ENCODE measurements at regions not wholly inside any gene's neighbourhood (a gene's known extent, or its start where the extent isn't known, plus 50 kb on each side); places are given as distances from the start of the nearest gene placed in this dataset.

- intact Hi-C loops (cut with DNase I): no loop called here
- H3K36me3 ChIP-seq: no peaks in the 10 kb centered on the region
- no peak overlapping the region for H3K27ac ChIP-seq (replicated peaks in 1 of 4)
- peaks cover 0 to 3% (median 0%) of the 10 kb centered on the region in 4 donors for H3K27me3 ChIP-seq
- no peak overlapping the region for H3K4me3 ChIP-seq
- no peak for TF ChIP-seq CTCF (IDR thresholded peaks at IDR 0.05)
- TF ChIP-seq POLR2AphosphoS5 (IDR thresholded peaks at IDR 0.05): no peak
- H3K4me1 ChIP-seq: no peaks in the 10 kb centered on the region
- H3K9me3 ChIP-seq: peaks cover 0 to 9% (median 4%) of the 10 kb centered on the region in 4 donors
- 55% methylated on average over 5 of the region's 5 CpGs for WGBS
- no peak for DNase-seq (ENCODE audit: extremely low spot score)
These were observed 167.4 kb downstream of the URB2 start for GRCh38 chr1:229793488-229793887.

- intact Hi-C loops (cut with DNase I): no loop called here
- no peak for DNase-seq (ENCODE audit: extremely low spot score)
- TF ChIP-seq POLR2A (IDR thresholded peaks at IDR 0.05; ENCODE audit: low read depth): no peak
- Histone ChIP-seq H3K4me3 (no peak overlapping the region), H3K36me3 (no peaks in the 10 kb centered on the region), H3K27me3 (peaks cover 0 to 6% (median 0%) of the 10 kb centered on the region in 4 donors), H3K4me1 (no peaks in the 10 kb centered on the region), H3K9me3 (peaks cover 0 to 4% (median 0%) of the 10 kb centered on the region in 4 donors), H3K27ac (replicated peaks in 1 of 4) (no peak overlapping the region)
- WGBS: 98% methylated on average over 3 of the region's 3 CpGs
These were observed 172.5 kb downstream of the URB2 start for GRCh38 chr1:229798558-229798957.

- H3K9me3 ChIP-seq: peaks cover 0 to 21% (median 10%) of the 10 kb centered on the region in 4 donors
- WGBS: 87% methylated on average over 4 of the region's 4 CpGs
- H3K27ac ChIP-seq (replicated peaks in 1 of 4): no peak overlapping the region
- peaks cover 0 to under 1% (median 0%) of the 10 kb centered on the region in 4 donors for H3K27me3 ChIP-seq
- no peaks in the 10 kb centered on the region for H3K4me1 ChIP-seq
- intact Hi-C loops (cut with DNase I): no loop called here
- no peak for TF ChIP-seq POLR2AphosphoS5 (IDR thresholded peaks at IDR 0.05)
- no peak for TF ChIP-seq CTCF (IDR thresholded peaks at IDR 0.05)
- TF ChIP-seq POLR2A (IDR thresholded peaks at IDR 0.05; ENCODE audit: low read depth): no peak
- TF ChIP-seq EP300 (IDR thresholded peaks at IDR 0.05): no peak
- no peaks in the 10 kb centered on the region for H3K36me3 ChIP-seq
- H3K4me3 ChIP-seq: no peak overlapping the region
- DNase-seq (ENCODE audit: extremely low spot score): no peak
These were observed 177.7 kb downstream of the URB2 start for GRCh38 chr1:229803626-229804217.

GRCh38 chr1:229808272-229808671 is 182.2 kb downstream of the URB2 start:
- Histone ChIP-seq H3K36me3 (no peaks in the 10 kb centered on the region), H3K4me1 (no peaks in the 10 kb centered on the region), H3K27ac (replicated peaks in 1 of 4) (no peak overlapping the region), H3K27me3 (no peaks in the 10 kb centered on the region), H3K4me3 (no peak overlapping the region), H3K9me3 (peaks cover 0 to 37% (median 25%) of the 10 kb centered on the region in 4 donors)
- WGBS: 83% methylated on average over 2 of the region's 2 CpGs
- no peak for DNase-seq (ENCODE audit: extremely low spot score)
- TF ChIP-seq EP300 (IDR thresholded peaks at IDR 0.05) (no peak), POLR2A (IDR thresholded peaks at IDR 0.05; ENCODE audit: low read depth) (no peak), CTCF (IDR thresholded peaks at IDR 0.05) (no peak), POLR2AphosphoS5 (IDR thresholded peaks at IDR 0.05) (no peak)
- intact Hi-C loops (cut with DNase I): no loop called here

- 85% methylated on average over 1 of the region's 1 CpG for WGBS
- TF ChIP-seq EP300 (IDR thresholded peaks at IDR 0.05): no peak
- no peak for TF ChIP-seq POLR2AphosphoS5 (IDR thresholded peaks at IDR 0.05)
- Histone ChIP-seq H3K27ac (replicated peaks in 1 of 4) (no peak overlapping the region), H3K27me3 (no peaks in the 10 kb centered on the region), H3K9me3 (peaks cover 0 to 28% (median 17%) of the 10 kb centered on the region in 4 donors), H3K4me1 (no peaks in the 10 kb centered on the region), H3K36me3 (no peaks in the 10 kb centered on the region), H3K4me3 (no peak overlapping the region)
- DNase-seq (ENCODE audit: extremely low spot score): no peak
- intact Hi-C loops (cut with DNase I): no loop called here
These were observed 184.1 kb downstream of the URB2 start for GRCh38 chr1:229810140-229810539.

GRCh38 chr1:229810961-229811360 is 184.9 kb downstream of the URB2 start:
- Histone ChIP-seq H3K4me3 (no peak overlapping the region), H3K27me3 (no peaks in the 10 kb centered on the region), H3K36me3 (no peaks in the 10 kb centered on the region), H3K9me3 (peaks cover 0 to 21% (median 16%) of the 10 kb centered on the region in 4 donors), H3K27ac (replicated peaks in 1 of 4) (no peak overlapping the region), H3K4me1 (no peaks in the 10 kb centered on the region)
- 84% methylated on average over 2 of the region's 2 CpGs for WGBS
- intact Hi-C loops (cut with DNase I): no loop called here
- DNase-seq (ENCODE audit: extremely low spot score): no peak
- TF ChIP-seq POLR2AphosphoS5 (IDR thresholded peaks at IDR 0.05) (no peak), CTCF (IDR thresholded peaks at IDR 0.05) (no peak), POLR2A (IDR thresholded peaks at IDR 0.05; ENCODE audit: low read depth) (no peak), EP300 (IDR thresholded peaks at IDR 0.05) (no peak)

Data from esophagus muscularis mucosa (tissue), 4 donors.